Neural cell (in vitro differentiated cells): ENCODE measurements at regions not wholly inside any gene's neighbourhood (a gene's known extent, or its start where the extent isn't known, plus 50 kb on each side); places are given as distances from the start of the nearest gene placed in this dataset.

ENCODE experiments used
- H2AFZ ChIP-seq: fragments of 200-600, 300-800 bp; sonication (generic), shearing (Covaris generic); 2 replicates; pipeline ENCODE4 v1.6.0; 2014; ENCODE audit warnings: low read depth, mild to moderate bottlenecking, antibody characterized with exemption, low read length, moderate library complexity
- H3F3A ChIP-seq: fragments of 200-600 bp; shearing (Covaris generic); 2 replicates; pipeline ENCODE4 v1.6.1; 2016; ENCODE audit warnings: mild to moderate bottlenecking, moderate library complexity, mixed read lengths, antibody characterized with exemption, low read length; ENCODE audit not compliant: insufficient read depth, poor library complexity, severe bottlenecking
- H3K27ac ChIP-seq: fragments of 200-600, 300-800 bp; sonication (generic), shearing (Covaris generic); 2 replicates; pipeline ENCODE4 v1.5.1; 2014; ENCODE audit warnings: mild to moderate bottlenecking, low read length, moderate library complexity
- H3K27me3 ChIP-seq: fragments of 300-800, 200-600 bp; sonication (generic), shearing (Covaris generic); 2 replicates; pipeline ENCODE4 v1.6.0; 2014; ENCODE audit warnings: mild to moderate bottlenecking, low read depth, low read length, moderate library complexity; ENCODE audit not compliant: insufficient read depth
- H3K36me3 ChIP-seq: fragments of 300-800, 200-600 bp; sonication (generic), shearing (Covaris generic); 2 replicates; pipeline ENCODE4 v1.5.1; 2014; ENCODE audit warnings: mild to moderate bottlenecking, antibody characterized with exemption, low read length, moderate library complexity; ENCODE audit not compliant: insufficient read depth
- H3K4me2 ChIP-seq: fragments of 300-800, 200-600 bp; sonication (generic), shearing (Covaris generic); 2 replicates; pipeline ENCODE4 v1.6.0; 2014; ENCODE audit warnings: mild to moderate bottlenecking, low read length
- H3K4me3 ChIP-seq: fragments of 300-800, 200-600 bp; sonication (generic), shearing (Covaris generic); 2 replicates; pipeline ENCODE4 v1.5.1; 2014; ENCODE audit warnings: mild to moderate bottlenecking, low read length, moderate library complexity
- H3K79me2 ChIP-seq: fragments of 200-600 bp; shearing (Covaris generic); replicated peaks from 2 replicates; pipeline ENCODE4 v1.6.0; 2014; ENCODE audit warnings: mild to moderate bottlenecking, low read length, moderate library complexity; ENCODE audit not compliant: insufficient read depth
- H3K9ac ChIP-seq: fragments of 300-800, 200-600 bp; sonication (generic), shearing (Covaris generic); 2 replicates; pipeline ENCODE4 v1.6.1; 2016; ENCODE audit warnings: mild to moderate bottlenecking, low read length, mixed read lengths
- H3K9me2 ChIP-seq: fragments of 200-600 bp; shearing (Covaris generic); 2 replicates; pipeline ENCODE4 v1.6.1; 2016; ENCODE audit warnings: mild to moderate bottlenecking, low read length, mixed read lengths; ENCODE audit not compliant: insufficient read depth
- H3K9me3 ChIP-seq: fragments of 200-600, 300-800 bp; sonication (generic), shearing (Covaris generic); 2 replicates; pipeline ENCODE4 v1.6.1; 2016; ENCODE audit warnings: mild to moderate bottlenecking, mixed run types, low read length, moderate library complexity, mixed read lengths
- H4K20me1 ChIP-seq: fragments of 200-600 bp; shearing (Covaris generic); 2 replicates; pipeline ENCODE4 v1.6.1; 2016; ENCODE audit warnings: mild to moderate bottlenecking, mixed run types; ENCODE audit not compliant: insufficient read depth
- CTCF ChIP-seq: fragments of 450-650 bp; IDR thresholded peaks from 2 replicates; pipeline ENCODE4 v1.5.1; 2014; ENCODE audit warnings: antibody characterized with exemption, mild to moderate bottlenecking, moderate library complexity; ENCODE audit not compliant: poor library complexity, severe bottlenecking
- EP300 ChIP-seq: fragments of 450-650 bp; conservative IDR thresholded peaks from 2 replicates; pipeline ENCODE4 v1.6.1; 2014; ENCODE audit warnings: antibody characterized with exemption, mild to moderate bottlenecking, moderate library complexity; ENCODE audit not compliant: poor library complexity, severe bottlenecking
- EZH2 ChIP-seq: fragments of 200-600, 300-800 bp; shearing (Covaris generic), sonication (generic); IDR thresholded peaks from 2 replicates; pipeline ENCODE4 v1.6.1; 2014; ENCODE audit warnings: antibody characterized with exemption, low read length, borderline replicate concordance, mild to moderate bottlenecking; ENCODE audit not compliant: insufficient read depth, poor library complexity, severe bottlenecking
- MXI1 ChIP-seq: fragments of 450-650 bp; conservative IDR thresholded peaks from 2 replicates; pipeline ENCODE4 v1.6.1; 2014; ENCODE audit warnings: antibody characterized with exemption, mild to moderate bottlenecking; ENCODE audit not compliant: poor library complexity, severe bottlenecking
- POLR2AphosphoS5 ChIP-seq: IDR thresholded peaks from 2 replicates; pipeline ENCODE4 v1.6.1; 2012
- RAD21 ChIP-seq: fragments of 450-650 bp; conservative IDR thresholded peaks from 2 replicates; pipeline ENCODE4 v1.6.1; 2014; ENCODE audit warnings: antibody characterized with exemption, mild to moderate bottlenecking, moderate library complexity
- REST ChIP-seq: IDR thresholded peaks from 2 replicates; pipeline ENCODE4 v1.6.1; 2012; ENCODE audit warnings: borderline replicate concordance
- SMC3 ChIP-seq: fragments of 450-650 bp; conservative IDR thresholded peaks from 2 replicates; pipeline ENCODE4 v1.6.1; 2014; ENCODE audit warnings: antibody characterized with exemption, mild to moderate bottlenecking, moderate library complexity; ENCODE audit not compliant: poor library complexity
- TAF1 ChIP-seq: IDR thresholded peaks from 2 replicates; pipeline ENCODE4 v1.6.1; 2012; ENCODE audit warnings: low read depth

- H3K79me2 ChIP-seq, result no peaks in the 10 kb centered on the region
- no peak overlapping the region for H3K27ac ChIP-seq
- H3K9me2 ChIP-seq, result no peaks in the 10 kb centered on the region
- no peaks in the 10 kb centered on the region for H3K36me3 ChIP-seq
- H3K9ac ChIP-seq, result no peak overlapping the region
- H3K4me3 ChIP-seq, result no peak overlapping the region
- TF ChIP-seq SMC3, result no peak
- TF ChIP-seq POLR2AphosphoS5, result no peak
- TF ChIP-seq RAD21, result no peak
- TF ChIP-seq CTCF, result no peak
- no peak for TF ChIP-seq EP300
- no peak for TF ChIP-seq EZH2
- TF ChIP-seq REST, result no peak
- TF ChIP-seq TAF1, result no peak
- no peak for TF ChIP-seq MXI1
- H3F3A ChIP-seq, result no peaks in the 10 kb centered on the region
- H3K9me3 ChIP-seq, result no peaks in the 10 kb centered on the region
- H2AFZ ChIP-seq, result no peak overlapping the region
- H3K4me2 ChIP-seq, result no peak overlapping the region
- no peaks in the 10 kb centered on the region for H3K27me3 ChIP-seq
- H4K20me1 ChIP-seq, result no peaks in the 10 kb centered on the region
Observed at GRCh38 chr5:128665747-128666355, 127.8 kb upstream of the FBN2 start.

- H3K4me2 ChIP-seq, result no peak overlapping the region
- no peaks in the 10 kb centered on the region for H3K36me3 ChIP-seq
- no peak overlapping the region for H3K27ac ChIP-seq
- H3K4me3 ChIP-seq, result no peak overlapping the region
- H3K9me3 ChIP-seq, result no peaks in the 10 kb centered on the region
- no peaks in the 10 kb centered on the region for H4K20me1 ChIP-seq
- no peaks in the 10 kb centered on the region for H3K79me2 ChIP-seq
- no peak overlapping the region for H2AFZ ChIP-seq
- H3K27me3 ChIP-seq, result peaks cover 11% of the 10 kb centered on the region
- no peak overlapping the region for H3K9ac ChIP-seq
- no peaks in the 10 kb centered on the region for H3F3A ChIP-seq
- TF ChIP-seq MXI1, result no peak
- no peak for TF ChIP-seq EZH2
- no peak for TF ChIP-seq SMC3
- TF ChIP-seq REST, result no peak
- TF ChIP-seq POLR2AphosphoS5, result no peak
- TF ChIP-seq CTCF, result no peak
- TF ChIP-seq RAD21, result no peak
- TF ChIP-seq TAF1, result no peak
- no peak for TF ChIP-seq EP300
- no peaks in the 10 kb centered on the region for H3K9me2 ChIP-seq
Observed at GRCh38 chr5:128667152-128667551, 129.1 kb upstream of the FBN2 start.
